Choroid plexus epithelial cell (primary cell): ENCODE measurements at regions not wholly inside any gene's neighbourhood (a gene's known extent, or its start where the extent isn't known, plus 50 kb on each side); places are given as distances from the start of the nearest gene placed in this dataset.

ENCODE experiments used
- DNase-seq: peaks from one replicate; pipeline ENCODE4 v3.0.0-alpha.2; 2010; ENCODE audit warnings: low read depth
- H3K4me3 ChIP-seq: 2 replicates; pipeline ENCODE4 v1.5.1; 2011; ENCODE audit warnings: low read depth, mild to moderate bottlenecking, control low read depth, low read length, moderate library complexity
- CTCF ChIP-seq: conservative IDR thresholded peaks from 2 replicates; pipeline ENCODE4 v1.5.1; 2011; ENCODE audit warnings: low read depth, mild to moderate bottlenecking, control low read depth, inconsistent platforms, low read length, moderate library complexity

- peak; percentile 82 for DNase-seq
- TF ChIP-seq CTCF = peak; percentile 33
- H3K4me3 ChIP-seq = no peak overlapping the region
Observed at GRCh38 chrX:134718105-134718965, 60.1 kb upstream of the PLAC1 start.

GRCh38 chrX:134717698-134718097, 59.4 kb upstream of the PLAC1 start:
- no peak for TF ChIP-seq CTCF
- DNase-seq = no peak
- H3K4me3 ChIP-seq = no peak overlapping the region

- no peak overlapping the region for H3K4me3 ChIP-seq
- TF ChIP-seq CTCF = no peak
- no peak for DNase-seq
Observed at GRCh38 chrX:134716620-134717012, 58.3 kb upstream of the PLAC1 start.

- TF ChIP-seq CTCF = no peak
- H3K4me3 ChIP-seq = no peak overlapping the region
- DNase-seq = no peak
Observed at GRCh38 chrX:134715930-134716619, 57.8 kb upstream of the PLAC1 start.

GRCh38 chrX:134714633-134715110, 56.4 kb upstream of the PLAC1 start:
- no peak overlapping the region for H3K4me3 ChIP-seq
- no peak for DNase-seq
- TF ChIP-seq CTCF = no peak

- no peak for TF ChIP-seq CTCF
- no peak overlapping the region for H3K4me3 ChIP-seq
- no peak for DNase-seq
Observed at GRCh38 chrX:134713618-134714107, 55.4 kb upstream of the PLAC1 start.
